Suprapubic skin (tissue), 4 donors: ENCODE measurements at regions not wholly inside any gene's neighbourhood (a gene's known extent, or its start where the extent isn't known, plus 50 kb on each side); places are given as distances from the start of the nearest gene placed in this dataset.

ENCODE experiments used
- DNase-seq, 2 donors: peaks; one replicate each; pipeline ENCODE4 v3.0.0-alpha.2; 2019; ENCODE audit warnings: low spot score in 2 of 2
- H3K27ac ChIP-seq: fragments of 200-600 bp; sonication (generic); one replicate; pipeline ENCODE4 v1.5.1; 2019
- H3K27me3 ChIP-seq: fragments of 200-600 bp; sonication (generic); one replicate; pipeline ENCODE4 v1.5.1; 2019
- H3K36me3 ChIP-seq: fragments of 200-600 bp; sonication (generic); one replicate; pipeline ENCODE4 v1.5.1; 2019
- H3K4me1 ChIP-seq: fragments of 200-600 bp; sonication (generic); one replicate; pipeline ENCODE4 v1.5.1; 2019
- H3K4me3 ChIP-seq: fragments of 200-600 bp; sonication (generic); one replicate; pipeline ENCODE4 v1.5.1; 2019; ENCODE audit warnings: mild to moderate bottlenecking
- H3K9me3 ChIP-seq: fragments of 200-600 bp; sonication (generic); one replicate; pipeline ENCODE4 v1.5.1; 2019
- EP300 ChIP-seq: sonication (generic); formaldehyde crosslinking; IDR thresholded peaks from one replicate; pipeline ENCODE4 v1.6.1; 2017; ENCODE audit warnings: antibody characterized with exemption
- POLR2A ChIP-seq, 2 donors: fragments of 450-650 bp; IDR thresholded peaks; one replicate each; pipeline ENCODE4 v1.6.1; 2017; ENCODE audit warnings: antibody characterized with exemption in 2 of 2, mild to moderate bottlenecking in 2 of 2, moderate library complexity in 2 of 2
- POLR2AphosphoS5 ChIP-seq, 3 donors: sonication (generic); formaldehyde crosslinking; IDR thresholded peaks; one replicate each; pipeline ENCODE4 v1.6.1; 2017; ENCODE audit warnings: antibody characterized with exemption in 3 of 3
- WGBS: methylation state at CpG from one replicate; pipeline ENCODE4 v1.1.5; 2018; 5-methylcytosine and 5-hydroxymethylcytosine counted together
- TF ChIP-seq, protein P1 (sequence below), 2 donors: fragments of 200-600 bp in 1 of 2; fragments of 450-650 bp in 1 of 2; sonication (generic) in 1 of 2; IDR thresholded peaks; one replicate each; pipeline ENCODE4 v1.5.1; 2016 to 2019; ENCODE audit warnings: antibody characterized with exemption in 2 of 2, mild to moderate bottlenecking in 1 of 2, moderate library complexity in 1 of 2

DNA sequence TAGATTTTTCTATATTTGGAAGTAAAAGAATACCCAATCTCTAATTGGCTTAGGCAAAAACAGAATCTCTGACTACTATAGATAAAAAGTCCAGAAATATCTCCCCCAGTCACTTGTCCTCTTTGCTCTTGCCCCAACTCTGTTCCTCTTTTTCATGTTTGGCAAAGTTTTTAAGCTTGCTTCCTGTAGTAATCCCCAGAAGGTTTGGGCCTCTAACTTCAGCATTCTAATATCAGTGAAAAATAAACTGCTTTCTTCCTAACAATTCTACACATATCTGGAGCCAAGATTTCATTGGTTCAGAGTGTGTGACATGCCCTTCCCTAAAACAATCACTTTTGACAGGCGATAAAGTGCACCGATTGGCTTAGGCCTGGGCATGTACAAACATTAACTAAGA is 1680.3 kb downstream of the MAT2B start:
- H3K27me3 ChIP-seq, result no peaks in the 10 kb centered on the region
- WGBS, result 94% methylated on average over 2 of the region's 2 CpGs
- peaks cover 3% of the 10 kb centered on the region for H3K9me3 ChIP-seq
- no peak for TF ChIP-seq POLR2A (IDR thresholded peaks at IDR 0.05)
- no peak for TF ChIP-seq POLR2AphosphoS5 (IDR thresholded peaks at IDR 0.05)
- TF ChIP-seq EP300, result no peak
- TF ChIP-seq, protein P1, sequence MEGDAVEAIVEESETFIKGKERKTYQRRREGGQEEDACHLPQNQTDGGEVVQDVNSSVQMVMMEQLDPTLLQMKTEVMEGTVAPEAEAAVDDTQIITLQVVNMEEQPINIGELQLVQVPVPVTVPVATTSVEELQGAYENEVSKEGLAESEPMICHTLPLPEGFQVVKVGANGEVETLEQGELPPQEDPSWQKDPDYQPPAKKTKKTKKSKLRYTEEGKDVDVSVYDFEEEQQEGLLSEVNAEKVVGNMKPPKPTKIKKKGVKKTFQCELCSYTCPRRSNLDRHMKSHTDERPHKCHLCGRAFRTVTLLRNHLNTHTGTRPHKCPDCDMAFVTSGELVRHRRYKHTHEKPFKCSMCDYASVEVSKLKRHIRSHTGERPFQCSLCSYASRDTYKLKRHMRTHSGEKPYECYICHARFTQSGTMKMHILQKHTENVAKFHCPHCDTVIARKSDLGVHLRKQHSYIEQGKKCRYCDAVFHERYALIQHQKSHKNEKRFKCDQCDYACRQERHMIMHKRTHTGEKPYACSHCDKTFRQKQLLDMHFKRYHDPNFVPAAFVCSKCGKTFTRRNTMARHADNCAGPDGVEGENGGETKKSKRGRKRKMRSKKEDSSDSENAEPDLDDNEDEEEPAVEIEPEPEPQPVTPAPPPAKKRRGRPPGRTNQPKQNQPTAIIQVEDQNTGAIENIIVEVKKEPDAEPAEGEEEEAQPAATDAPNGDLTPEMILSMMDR (IDR thresholded peaks at IDR 0.05), result no peak
- DNase-seq, result no peak
- no peaks in the 10 kb centered on the region for H3K4me1 ChIP-seq
- H3K4me3 ChIP-seq, result no peak overlapping the region
- no peak overlapping the region for H3K27ac ChIP-seq
- no peaks in the 10 kb centered on the region for H3K36me3 ChIP-seq

DNA sequence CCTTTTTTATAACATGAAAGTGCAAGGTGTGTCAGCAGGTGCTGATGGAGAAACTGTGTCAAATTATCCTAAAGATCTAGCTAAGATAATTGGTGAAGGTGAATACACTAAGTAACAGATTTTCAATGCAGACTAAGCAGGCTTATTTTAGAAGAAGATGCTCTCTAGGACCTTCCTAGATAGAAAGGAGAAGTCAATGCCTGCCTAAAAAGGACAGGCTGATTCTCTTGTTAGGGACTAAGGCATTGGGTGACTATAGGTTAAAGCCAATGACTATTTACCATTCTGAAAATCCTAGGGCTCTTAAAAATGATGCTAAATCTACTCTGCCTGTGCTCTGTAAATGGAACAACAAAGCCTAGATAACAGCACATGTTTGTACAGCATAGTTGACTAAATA is 1682.4 kb downstream of the MAT2B start:
- no peak for TF ChIP-seq POLR2AphosphoS5 (IDR thresholded peaks at IDR 0.05)
- TF ChIP-seq, protein P1 (IDR thresholded peaks at IDR 0.05), result no peak
- no peak for TF ChIP-seq EP300
- no peak for TF ChIP-seq POLR2A (IDR thresholded peaks at IDR 0.05)
- Histone ChIP-seq H3K36me3 (no peaks in the 10 kb centered on the region), H3K9me3 (peaks cover 3% of the 10 kb centered on the region)

DNA sequence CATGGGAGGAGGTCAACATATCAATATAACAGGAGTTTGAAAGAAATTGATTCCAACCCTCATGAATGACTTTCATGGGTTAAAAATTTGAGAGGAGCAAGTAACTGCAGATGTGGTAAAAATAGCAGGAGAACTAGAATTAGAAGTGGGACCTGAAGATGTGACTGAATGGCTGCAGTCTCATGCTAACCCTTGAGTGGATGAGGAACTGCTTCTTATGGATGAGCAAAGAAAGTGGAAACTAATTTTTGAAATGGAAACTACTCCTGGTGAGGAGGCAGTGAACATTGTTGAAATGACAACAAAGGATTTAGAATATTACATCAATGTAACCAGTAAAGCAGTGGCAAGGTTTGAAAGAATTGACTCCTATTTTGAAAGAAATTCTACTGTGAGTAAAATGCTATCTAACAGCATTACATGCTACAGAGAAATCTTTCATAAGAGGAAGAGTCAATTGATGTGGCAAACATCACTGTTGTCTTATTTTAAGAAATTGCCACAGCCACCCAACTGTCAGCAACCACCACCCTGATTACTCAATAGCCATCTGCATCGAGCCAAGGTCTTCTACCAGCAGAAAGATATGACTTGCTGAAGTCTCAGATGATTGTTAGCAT is 1683.2 kb downstream of the MAT2B start:
- TF ChIP-seq POLR2A (IDR thresholded peaks at IDR 0.05) (no peak), POLR2AphosphoS5 (IDR thresholded peaks at IDR 0.05) (no peak), EP300 (no peak)
- TF ChIP-seq, protein P1 (IDR thresholded peaks at IDR 0.05), result no peak
- 50% methylated on average over 1 of the region's 1 CpG for WGBS
- no peak overlapping the region for H3K27ac ChIP-seq
- DNase-seq, result no peak
- H3K27me3 ChIP-seq, result no peaks in the 10 kb centered on the region
- no peaks in the 10 kb centered on the region for H3K36me3 ChIP-seq
- no peak overlapping the region for H3K4me3 ChIP-seq
- no peaks in the 10 kb centered on the region for H3K4me1 ChIP-seq
- H3K9me3 ChIP-seq, result peaks cover 3% of the 10 kb centered on the region

More for the DNA sequence above, 1682.4 kb downstream of the MAT2B start:
- H3K27ac ChIP-seq, result no peak overlapping the region
- H3K4me1 ChIP-seq, result no peaks in the 10 kb centered on the region
- H3K27me3 ChIP-seq, result no peaks in the 10 kb centered on the region
- no peak for DNase-seq
- no peak overlapping the region for H3K4me3 ChIP-seq

DNA sequence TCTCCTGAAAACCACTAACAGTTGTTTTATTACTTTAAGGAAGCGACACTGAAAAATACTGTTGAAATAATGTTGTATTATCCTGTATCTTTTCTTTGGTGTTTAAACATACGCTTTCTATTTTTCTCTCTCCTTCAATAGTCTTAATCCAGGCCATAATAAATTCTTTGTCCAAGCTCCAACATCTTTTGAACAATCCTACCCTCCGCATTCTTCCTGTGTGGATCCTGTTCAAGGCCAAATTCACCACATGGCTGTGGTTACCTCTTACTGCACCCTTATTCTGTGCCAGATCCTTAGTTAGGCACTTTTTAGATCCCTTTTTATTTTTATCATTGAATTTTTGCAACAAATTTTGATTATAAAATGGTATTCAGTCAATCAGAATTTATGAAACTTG is 1691.5 kb downstream of the MAT2B start:
- DNase-seq, result no peak
- Histone ChIP-seq H3K4me1 (no peaks in the 10 kb centered on the region), H3K4me3 (no peak overlapping the region), H3K36me3 (no peaks in the 10 kb centered on the region), H3K27me3 (no peaks in the 10 kb centered on the region), H3K9me3 (no peaks in the 10 kb centered on the region), H3K27ac (no peak overlapping the region)
- WGBS, result 65% methylated on average over 3 of the region's 3 CpGs
- no peak for TF ChIP-seq POLR2AphosphoS5 (IDR thresholded peaks at IDR 0.05)
- TF ChIP-seq, protein P1 (IDR thresholded peaks at IDR 0.05), result no peak
- no peak for TF ChIP-seq POLR2A (IDR thresholded peaks at IDR 0.05)
- no peak for TF ChIP-seq EP300

- no peak for DNase-seq
- Histone ChIP-seq H3K36me3 (no peaks in the 10 kb centered on the region), H3K27me3 (no peaks in the 10 kb centered on the region), H3K4me3 (no peak overlapping the region), H3K27ac (no peak overlapping the region), H3K4me1 (no peaks in the 10 kb centered on the region), H3K9me3 (no peaks in the 10 kb centered on the region)
- TF ChIP-seq, protein P1 (IDR thresholded peaks at IDR 0.05), result no peak
- TF ChIP-seq POLR2AphosphoS5 (IDR thresholded peaks at IDR 0.05) (no peak), EP300 (no peak), POLR2A (IDR thresholded peaks at IDR 0.05) (no peak)
- WGBS, result 74% methylated on average over 3 of the region's 3 CpGs
These were observed 1696.0 kb downstream of the MAT2B start for GRCh38 chr5:165201369-165201768.
